ENCODE measurements at regions not wholly inside any gene's neighbourhood (a gene's known extent, or its start where the extent isn't known, plus 50 kb on each side); places are given as distances from the start of the nearest gene placed in this dataset.

- Histone ChIP-seq H3K9me3 (ENCODE audit: control insufficient read depth, insufficient read depth, low read depth, low read length) (no peaks in the 10 kb centered on the region), H3K36me3 (ENCODE audit: control insufficient read depth, insufficient read depth, low read length) (no peaks in the 10 kb centered on the region), H3K27me3 (ENCODE audit: control insufficient read depth, insufficient read depth, low read length) (no peaks in the 10 kb centered on the region), H3K4me1 (ENCODE audit: control insufficient read depth, insufficient read depth, low read length) (no peaks in the 10 kb centered on the region), H3K27ac (ENCODE audit: low read length) (no peak overlapping the region), H3K4me3 (ENCODE audit: low read depth in 2 of 2, low read length in 2 of 2) (no peak overlapping the region)
- TF ChIP-seq SIN3A (IDR thresholded peaks at IDR 0.05; ENCODE audit: borderline replicate concordance, insufficient read depth, low read depth, low read length) (no peak), POLR2AphosphoS5 (IDR thresholded peaks at IDR 0.05; ENCODE audit: low read depth, low read length) (no peak), REST (IDR thresholded peaks at IDR 0.05; ENCODE audit: insufficient read depth in 1 of 2, low read depth in 2 of 2, low read length in 1 of 2) (no peak), CTCF (IDR thresholded peaks at IDR 0.05) (no peak)
- CTCF ChIA-PET: no interaction called here
- DNase-seq (ENCODE audit: low read depth, low spot score): no peak
- ATAC-seq: no peak
- POLR2A ChIA-PET: no interaction called here
- in situ Hi-C loops (cut with HindIII; ENCODE audit: low pct_unique_long_range_greater_than_20kb, low sequenced_read_pairs): no loop called here
- intact Hi-C loops (cut with micrococcal nuclease; ENCODE audit: unreplicated experiment): no loop called here
- no TSS peak for BruUV-seq (replicated peaks)
Observed at GRCh38 chr3:72213296-72214065, 428.5 kb upstream of the PROK2 start.

- ChIA-PET CTCF (no interaction called here), POLR2A (no interaction called here)
- TF ChIP-seq TCF7L2 (IDR thresholded peaks at IDR 0.05; ENCODE audit: low read depth, low read length): no peak
- TF ChIP-seq CTCF (IDR thresholded peaks at IDR 0.05): no peak
- Histone ChIP-seq H3K27ac (ENCODE audit: low read length) (no peak overlapping the region), H3K27me3 (ENCODE audit: control insufficient read depth, insufficient read depth, low read length) (no peaks in the 10 kb centered on the region), H3K9me3 (ENCODE audit: control insufficient read depth, insufficient read depth, low read depth, low read length) (no peaks in the 10 kb centered on the region), H3K4me3 (ENCODE audit: low read depth in 2 of 2, low read length in 2 of 2) (no peak overlapping the region), H3K36me3 (ENCODE audit: control insufficient read depth, insufficient read depth, low read length) (no peaks in the 10 kb centered on the region), H3K4me1 (ENCODE audit: control insufficient read depth, insufficient read depth, low read length) (no peaks in the 10 kb centered on the region)
- in situ Hi-C loops (cut with HindIII; ENCODE audit: low pct_unique_long_range_greater_than_20kb, low sequenced_read_pairs) (no loop called here), intact Hi-C loops (cut with micrococcal nuclease; ENCODE audit: unreplicated experiment) (no loop called here)
- DNase-seq (ENCODE audit: low read depth, low spot score) (no peak), ATAC-seq (no peak)
- no TSS peak for BruUV-seq (replicated peaks)
Observed at GRCh38 chr3:72212396-72212795, 427.4 kb upstream of the PROK2 start.
